ENCODE measurements at regions not wholly inside any gene's neighbourhood (a gene's known extent, or its start where the extent isn't known, plus 50 kb on each side); places are given as distances from the start of the nearest gene placed in this dataset.
"Not testable (repeated sequence)": the region's sequence is repeated elsewhere in the genome, so short reads cannot be mapped to it uniquely, and the experiment has no call there.

DNA sequence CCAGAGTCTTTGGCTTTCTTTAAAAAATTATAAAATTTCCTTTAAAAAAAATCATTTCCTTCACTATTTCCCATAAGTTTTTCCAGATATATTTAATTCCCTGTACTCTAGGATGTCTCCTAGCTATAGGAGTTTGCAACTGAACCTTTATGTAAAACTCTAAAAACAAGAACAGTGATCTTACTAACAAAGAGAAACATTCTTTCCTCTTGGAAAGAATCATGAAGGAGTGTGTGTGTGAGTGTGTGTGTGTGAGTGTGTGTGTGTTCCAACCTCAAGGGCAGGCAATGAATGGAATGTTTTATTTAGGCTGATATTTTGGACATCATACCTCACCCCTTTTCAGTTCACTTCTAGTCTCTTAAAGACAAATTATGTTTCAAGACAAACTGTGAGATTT lies 309.2 kb downstream of the CEMIP2 start:
- no peak for DNase-seq (ENCODE audit: low read depth)
- H3K4me3 ChIP-seq (ENCODE audit: low read length) = no peak overlapping the region
- TF ChIP-seq, protein P1, sequence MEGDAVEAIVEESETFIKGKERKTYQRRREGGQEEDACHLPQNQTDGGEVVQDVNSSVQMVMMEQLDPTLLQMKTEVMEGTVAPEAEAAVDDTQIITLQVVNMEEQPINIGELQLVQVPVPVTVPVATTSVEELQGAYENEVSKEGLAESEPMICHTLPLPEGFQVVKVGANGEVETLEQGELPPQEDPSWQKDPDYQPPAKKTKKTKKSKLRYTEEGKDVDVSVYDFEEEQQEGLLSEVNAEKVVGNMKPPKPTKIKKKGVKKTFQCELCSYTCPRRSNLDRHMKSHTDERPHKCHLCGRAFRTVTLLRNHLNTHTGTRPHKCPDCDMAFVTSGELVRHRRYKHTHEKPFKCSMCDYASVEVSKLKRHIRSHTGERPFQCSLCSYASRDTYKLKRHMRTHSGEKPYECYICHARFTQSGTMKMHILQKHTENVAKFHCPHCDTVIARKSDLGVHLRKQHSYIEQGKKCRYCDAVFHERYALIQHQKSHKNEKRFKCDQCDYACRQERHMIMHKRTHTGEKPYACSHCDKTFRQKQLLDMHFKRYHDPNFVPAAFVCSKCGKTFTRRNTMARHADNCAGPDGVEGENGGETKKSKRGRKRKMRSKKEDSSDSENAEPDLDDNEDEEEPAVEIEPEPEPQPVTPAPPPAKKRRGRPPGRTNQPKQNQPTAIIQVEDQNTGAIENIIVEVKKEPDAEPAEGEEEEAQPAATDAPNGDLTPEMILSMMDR (IDR thresholded peaks at IDR 0.05; ENCODE audit: insufficient read depth, low read depth, low read length, missing control alignments) = no peak

DNA sequence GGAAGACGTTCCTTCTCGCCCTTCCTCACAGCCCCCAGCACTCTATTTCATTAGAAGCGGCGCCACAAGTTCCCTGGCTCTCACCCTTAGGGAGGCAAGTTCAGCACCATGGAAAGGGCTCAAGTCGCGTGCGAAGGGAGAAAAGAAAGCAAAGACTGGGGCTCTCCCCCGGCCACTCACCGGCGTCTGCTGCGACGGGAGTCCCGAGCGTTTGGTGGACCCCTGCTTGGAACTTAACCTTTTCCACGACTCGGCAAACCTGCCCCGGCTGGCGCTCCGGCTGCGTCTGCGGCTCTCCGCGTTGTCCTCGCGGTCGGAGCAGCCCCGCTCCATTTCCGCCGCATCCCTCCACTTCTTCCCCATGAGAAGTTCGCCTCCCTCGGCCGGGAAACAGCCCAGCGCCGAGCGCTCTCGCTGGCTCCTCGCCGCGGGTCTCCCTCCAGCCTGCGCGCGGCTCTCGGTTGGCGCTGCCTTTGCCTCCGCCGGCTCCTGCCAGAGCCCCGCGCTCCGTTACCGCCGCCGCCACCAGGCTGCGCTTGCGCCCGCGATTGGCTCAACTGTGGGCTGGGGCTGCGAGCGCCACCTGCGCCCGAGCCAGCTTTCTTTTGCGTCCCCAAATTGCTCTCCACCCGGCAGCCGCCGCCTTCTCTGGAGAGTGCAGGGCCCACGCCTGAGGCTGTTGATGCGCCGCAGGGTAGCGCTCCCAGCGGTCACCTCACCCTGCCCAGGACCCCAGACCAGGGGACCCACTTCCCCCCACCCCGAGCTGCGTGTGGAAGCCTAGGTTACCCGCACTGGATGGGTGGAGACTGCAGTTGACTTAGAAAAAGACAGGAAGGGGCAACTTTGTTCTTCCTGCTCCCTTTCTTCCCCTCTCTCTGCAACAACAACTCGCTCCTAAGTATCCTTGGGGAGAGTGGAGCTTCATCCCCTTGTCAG lies 321.6 kb downstream of the CEMIP2 start:
- H3K4me3 ChIP-seq (ENCODE audit: low read length) = peak overlapping the region; percentile 36
- TF ChIP-seq, protein P1 (IDR thresholded peaks at IDR 0.05; ENCODE audit: insufficient read depth, low read depth, low read length, missing control alignments) = no peak
- peak; percentile 72 for DNase-seq (ENCODE audit: low read depth)

DNA sequence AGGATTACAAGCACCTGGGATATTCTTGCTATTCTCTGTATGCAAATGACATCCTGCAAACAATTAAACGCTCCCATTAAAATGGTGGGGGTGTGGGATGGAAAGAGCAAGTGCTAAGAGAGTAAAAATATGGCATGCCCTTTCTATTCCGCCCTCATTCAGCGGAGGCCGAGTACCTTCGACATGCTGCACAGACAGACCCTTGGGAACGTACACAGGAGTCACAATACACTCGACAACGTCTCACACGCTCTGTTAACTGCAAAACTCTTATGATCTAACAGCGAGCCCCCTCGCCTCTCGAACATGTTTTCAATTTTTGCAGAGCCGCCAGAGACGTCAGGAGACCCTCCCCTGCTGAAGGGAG lies 322.2 kb downstream of the CEMIP2 start:
- TF ChIP-seq, protein P1 (IDR thresholded peaks at IDR 0.05; ENCODE audit: insufficient read depth, low read depth, low read length, missing control alignments) = no peak
- no peak for DNase-seq (ENCODE audit: low read depth)
- H3K4me3 ChIP-seq (ENCODE audit: low read length) = no peak overlapping the region

DNA sequence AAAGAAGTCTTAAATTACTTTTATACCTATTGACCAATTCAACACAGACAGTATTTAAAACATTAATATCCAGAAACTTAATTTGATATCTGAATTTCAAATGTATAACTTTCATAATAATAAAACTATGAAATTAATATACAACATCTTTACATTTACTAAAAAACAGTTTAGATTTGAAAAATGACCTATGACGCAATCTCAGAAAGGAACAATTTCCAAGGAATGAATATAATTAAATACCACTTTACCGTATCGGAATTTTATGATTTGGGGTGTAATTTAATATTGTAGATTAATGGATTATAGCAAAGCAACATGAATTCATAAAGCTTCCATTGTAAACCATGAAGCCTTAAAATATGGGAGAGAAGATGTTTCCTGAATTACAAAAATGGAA lies 321.5 kb upstream of the TRPM3 start:
- H3K4me3 ChIP-seq (ENCODE audit: low read length) = no peak overlapping the region
- TF ChIP-seq, protein P1 (IDR thresholded peaks at IDR 0.05; ENCODE audit: insufficient read depth, low read depth, low read length, missing control alignments) = no peak
- no peak for DNase-seq (ENCODE audit: low read depth)

DNA sequence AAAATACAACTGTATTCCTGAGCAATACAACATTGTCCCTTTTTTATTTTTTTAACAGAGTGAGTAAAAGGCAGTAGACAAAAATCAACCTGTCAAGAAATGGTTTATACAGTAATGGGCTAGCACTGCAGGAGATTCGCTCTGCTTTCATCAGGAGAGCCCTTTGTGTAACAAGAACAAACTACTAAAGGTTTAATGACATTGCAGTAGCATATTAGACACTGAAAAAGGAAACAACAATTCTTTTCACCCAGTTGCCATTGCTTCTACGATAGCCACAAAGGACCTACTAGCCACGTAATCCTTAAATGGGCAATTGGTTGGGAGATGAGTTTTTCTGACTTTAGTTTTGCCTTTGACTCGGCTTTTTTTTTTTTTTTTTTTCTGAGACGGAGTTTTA lies 319.8 kb upstream of the TRPM3 start:
- no peak for DNase-seq (ENCODE audit: low read depth)
- TF ChIP-seq, protein P1 (IDR thresholded peaks at IDR 0.05; ENCODE audit: insufficient read depth, low read depth, low read length, missing control alignments) = no peak
- H3K4me3 ChIP-seq (ENCODE audit: low read length) = no peak overlapping the region

DNA sequence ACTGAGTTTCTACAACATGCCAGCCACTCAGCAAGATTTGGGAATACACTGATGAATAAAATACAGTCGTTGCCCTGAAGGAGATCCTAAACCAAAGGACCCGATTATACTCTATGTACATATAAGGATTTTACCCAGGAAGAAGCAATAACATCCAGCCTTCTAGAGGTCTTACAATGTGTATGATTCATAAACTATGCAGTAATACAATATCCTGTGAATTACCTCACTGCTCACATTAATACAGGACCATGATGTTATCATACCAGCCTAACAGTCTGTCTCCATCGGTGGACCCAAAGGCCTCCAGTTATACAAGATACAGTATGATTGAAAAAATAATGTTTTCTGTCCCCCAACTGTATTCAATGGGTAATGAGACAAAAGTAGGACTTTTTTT lies 310.5 kb upstream of the TRPM3 start:
- TF ChIP-seq, protein P1 (IDR thresholded peaks at IDR 0.05; ENCODE audit: insufficient read depth, low read depth, low read length, missing control alignments) = no peak
- H3K4me3 ChIP-seq (ENCODE audit: low read length) = no peak overlapping the region
- DNase-seq (ENCODE audit: low read depth) = peak; percentile 13

DNA sequence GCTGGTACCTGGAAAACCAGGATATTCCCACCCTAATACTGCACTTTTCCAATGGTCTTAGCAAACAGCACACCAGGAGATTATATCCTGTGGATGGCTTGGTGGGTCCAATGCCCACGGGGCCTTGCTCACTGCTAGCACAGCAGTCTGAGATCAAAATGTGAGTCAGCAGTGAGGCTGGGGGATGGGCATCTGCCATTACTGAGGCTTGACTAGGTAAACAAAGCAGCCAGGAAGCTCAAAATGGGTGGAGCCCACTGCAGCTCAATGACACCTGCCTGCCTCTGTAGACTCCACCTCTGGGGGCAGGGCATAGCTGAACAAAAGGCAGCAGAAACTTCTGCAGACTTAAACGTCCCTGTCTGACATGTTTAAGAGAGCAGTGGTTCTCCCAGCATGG lies 285.9 kb upstream of the TRPM3 start:
- not testable (repeated sequence) for H3K4me3 ChIP-seq (ENCODE audit: low read length)
- DNase-seq (ENCODE audit: low read depth) = peak; percentile 26

Data from epithelial cell of esophagus (primary cell).